CD14-positive monocyte (primary cell): ENCODE measurements at regions not wholly inside any gene's neighbourhood (a gene's known extent, or its start where the extent isn't known, plus 50 kb on each side); places are given as distances from the start of the nearest gene placed in this dataset.

Experiments used
- DNase-seq, 3 donors: peaks; one replicate each; pipeline ENCODE4 v3.0.0-alpha.2; 2011 to 2022
- H2AFZ ChIP-seq: 2 replicates; pipeline ENCODE4 v1.6.0; 2012; ENCODE audit warnings: mild to moderate bottlenecking, low read depth, low read length, inconsistent platforms; ENCODE audit not compliant: insufficient read depth, poor library complexity, severe bottlenecking
- H3K27ac ChIP-seq, 2 donors: 1 replicate in 1 of 2; 2 replicates in 1 of 2; pipeline ENCODE4 v1.5.1; 2012 to 2013; ENCODE audit warnings: low read length in 2 of 2, control low read depth in 1 of 2, inconsistent platforms in 1 of 2, low read depth in 1 of 2, mild to moderate bottlenecking in 1 of 2
- H3K27me3 ChIP-seq, 2 donors: one replicate each; pipeline versions ENCODE4 v1.6.0 to v1.6.1; 2011 to 2013; ENCODE audit warnings: low read length in 2 of 2; ENCODE audit not compliant: control insufficient read depth in 2 of 2, insufficient read depth in 2 of 2
- H3K36me3 ChIP-seq, 2 donors: replicated peaks in 1 of 2; 1 replicate in 1 of 2; 2 replicates in 1 of 2; pipeline versions ENCODE4 v1.5.1 to v1.6.1; 2012 to 2013; ENCODE audit warnings: low read length in 2 of 2, control low read depth in 1 of 2, inconsistent platforms in 1 of 2, mild to moderate bottlenecking in 1 of 2; ENCODE audit not compliant: insufficient read depth in 2 of 2, control insufficient read depth in 1 of 2
- H3K4me1 ChIP-seq, 2 donors: 1 replicate in 1 of 2; 2 replicates in 1 of 2; pipeline versions ENCODE4 v1.5.1 to v1.6.1; 2012 to 2013; ENCODE audit warnings: low read length in 2 of 2, control low read depth in 1 of 2, inconsistent platforms in 1 of 2, mild to moderate bottlenecking in 1 of 2, moderate library complexity in 1 of 2; ENCODE audit not compliant: insufficient read depth in 2 of 2, control insufficient read depth in 1 of 2
- H3K4me2 ChIP-seq: replicated peaks from 2 replicates; pipeline ENCODE3; 2012; ENCODE audit warnings: low read length, moderate library complexity, mild to moderate bottlenecking; ENCODE audit not compliant: poor library complexity, severe bottlenecking; ENCODE audit errors: extremely low read depth
- H3K4me3 ChIP-seq, 3 experiments: fragments of 200-600 bp in 1 of 3; sonication (generic) in 1 of 3; replicated peaks in 1 of 3; 1 replicate in 2 of 3; 2 replicates in 1 of 3; pipeline ENCODE4 v1.5.1; 2011 to 2013; ENCODE audit warnings: low read length in 3 of 3, mild to moderate bottlenecking in 3 of 3, control low read depth in 2 of 3, low read depth in 2 of 3, inconsistent platforms in 1 of 3, moderate library complexity in 1 of 3
- H3K79me2 ChIP-seq: 2 replicates; pipeline ENCODE4 v1.6.0; 2012; ENCODE audit warnings: mild to moderate bottlenecking, control low read depth, inconsistent platforms, low read length, moderate library complexity; ENCODE audit not compliant: insufficient read depth
- H3K9ac ChIP-seq: 2 replicates; pipeline ENCODE4 v1.6.0; 2017; ENCODE audit warnings: low read length, mild to moderate bottlenecking; ENCODE audit not compliant: insufficient read depth, poor library complexity, severe bottlenecking
- H3K9me3 ChIP-seq, 2 donors: replicated peaks in 1 of 2; 1 replicate in 1 of 2; 2 replicates in 1 of 2; pipeline versions ENCODE4 v1.5.1 to v1.6.1; 2012 to 2013; ENCODE audit warnings: low read length in 2 of 2, control low read depth in 1 of 2; ENCODE audit not compliant: control insufficient read depth in 1 of 2, insufficient read depth in 1 of 2
- H4K20me1 ChIP-seq: 2 replicates; pipeline ENCODE4 v1.6.0; 2012; ENCODE audit warnings: mild to moderate bottlenecking, low read length, control low read depth, moderate library complexity; ENCODE audit not compliant: insufficient read depth
- H3K27ac Mint-ChIP-seq, 7 donors: one replicate each; pipeline ENCODE4 v1.8.0; 2020; ENCODE audit warnings: mild to moderate bottlenecking in 7 of 7, mixed read lengths in 7 of 7, moderate library complexity in 6 of 7, inconsistent platforms in 2 of 7
- H3K27me3 Mint-ChIP-seq, 3 donors: one replicate each; pipeline ENCODE4 v1.8.0; 2021 to 2022; ENCODE audit warnings: low read depth in 3 of 3, mild to moderate bottlenecking in 3 of 3, mixed read lengths in 3 of 3, moderate library complexity in 3 of 3, inconsistent platforms in 1 of 3
- H3K36me3 Mint-ChIP-seq, 2 donors: one replicate each; pipeline ENCODE4 v1.8.0; 2020; ENCODE audit warnings: mixed read lengths in 2 of 2, inconsistent platforms in 1 of 2, mild to moderate bottlenecking in 1 of 2
- H3K4me1 Mint-ChIP-seq: one replicate; pipeline ENCODE4 v1.8.0; 2020; ENCODE audit warnings: mild to moderate bottlenecking, mixed read lengths
- H3K4me3 Mint-ChIP-seq, 2 donors: one replicate each; pipeline ENCODE4 v1.8.0; 2020; ENCODE audit warnings: mild to moderate bottlenecking in 2 of 2, mixed read lengths in 2 of 2, moderate library complexity in 1 of 2
- H3K9me3 Mint-ChIP-seq, 7 donors: one replicate each; pipeline ENCODE4 v1.8.0; 2020 to 2022; ENCODE audit warnings: mixed read lengths in 7 of 7, mild to moderate bottlenecking in 6 of 7, moderate library complexity in 6 of 7, inconsistent platforms in 2 of 7
- WGBS: methylation state at CpG from one replicate; pipeline ENCODE4 v1.1.5; 2013; ENCODE audit warnings: missing lambda C conversion rate; ENCODE audit not compliant: insufficient coverage; 5-methylcytosine and 5-hydroxymethylcytosine counted together
- intact Hi-C, 2 donors: fragments of 100-400 bp; cut with micrococcal nuclease; formaldehyde crosslinking; loops; one replicate each; pipeline versions ENCODE4 v1.15.0 to v1.15.1; 2023
- TF ChIP-seq, protein P1 (sequence below): fragments of 200-600 bp; IDR thresholded peaks from one replicate; pipeline ENCODE4 v1.8.0; 2022; ENCODE audit warnings: antibody characterized with exemption, mild to moderate bottlenecking

DNA sequence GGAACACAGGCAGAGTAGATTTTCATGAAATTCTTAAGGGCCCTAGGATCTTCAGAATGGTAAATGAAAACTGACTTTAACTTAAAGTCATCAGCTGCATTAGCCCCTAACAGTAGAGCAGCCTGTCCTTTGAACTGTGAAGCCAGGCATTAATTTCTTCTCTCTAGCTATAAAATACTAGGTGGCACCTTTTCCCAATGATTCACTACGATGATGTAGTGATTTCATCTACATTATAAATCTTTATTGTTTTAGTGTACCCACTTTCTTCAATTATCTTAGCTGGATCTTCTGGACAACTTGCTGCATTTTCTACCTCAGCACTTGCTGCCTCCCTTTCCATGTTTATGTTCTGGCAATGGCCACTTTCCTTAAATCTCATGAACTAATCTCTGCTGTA lies 290.5 kb downstream of the NOL4 start:
- Mint-ChIP-seq H3K27me3 (no peaks in the 10 kb centered on the region), H3K4me1 (no peaks in the 10 kb centered on the region), H3K27ac (no peak overlapping the region), H3K36me3 (no peaks in the 10 kb centered on the region), H3K9me3 (peaks cover 0 to 4% (median 0%) of the 10 kb centered on the region in 7 donors), H3K4me3 (no peak overlapping the region)
- Histone ChIP-seq H2AFZ (no peak overlapping the region), H4K20me1 (no peaks in the 10 kb centered on the region), H3K27ac (no peak overlapping the region), H3K27me3 (no peaks in the 10 kb centered on the region), H3K4me1 (no peaks in the 10 kb centered on the region), H3K9me3 (no peaks in the 10 kb centered on the region), H3K36me3 (no peaks in the 10 kb centered on the region), H3K9ac (no peak overlapping the region), H3K4me2 (no peak overlapping the region), H3K79me2 (no peaks in the 10 kb centered on the region), H3K4me3 (no peak overlapping the region)
- intact Hi-C loops: no loop called here
- TF ChIP-seq, protein P1, sequence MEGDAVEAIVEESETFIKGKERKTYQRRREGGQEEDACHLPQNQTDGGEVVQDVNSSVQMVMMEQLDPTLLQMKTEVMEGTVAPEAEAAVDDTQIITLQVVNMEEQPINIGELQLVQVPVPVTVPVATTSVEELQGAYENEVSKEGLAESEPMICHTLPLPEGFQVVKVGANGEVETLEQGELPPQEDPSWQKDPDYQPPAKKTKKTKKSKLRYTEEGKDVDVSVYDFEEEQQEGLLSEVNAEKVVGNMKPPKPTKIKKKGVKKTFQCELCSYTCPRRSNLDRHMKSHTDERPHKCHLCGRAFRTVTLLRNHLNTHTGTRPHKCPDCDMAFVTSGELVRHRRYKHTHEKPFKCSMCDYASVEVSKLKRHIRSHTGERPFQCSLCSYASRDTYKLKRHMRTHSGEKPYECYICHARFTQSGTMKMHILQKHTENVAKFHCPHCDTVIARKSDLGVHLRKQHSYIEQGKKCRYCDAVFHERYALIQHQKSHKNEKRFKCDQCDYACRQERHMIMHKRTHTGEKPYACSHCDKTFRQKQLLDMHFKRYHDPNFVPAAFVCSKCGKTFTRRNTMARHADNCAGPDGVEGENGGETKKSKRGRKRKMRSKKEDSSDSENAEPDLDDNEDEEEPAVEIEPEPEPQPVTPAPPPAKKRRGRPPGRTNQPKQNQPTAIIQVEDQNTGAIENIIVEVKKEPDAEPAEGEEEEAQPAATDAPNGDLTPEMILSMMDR: no peak
- DNase-seq: no peak
- WGBS: no CpG with 5 or more reads among the region's 1 CpG

DNA sequence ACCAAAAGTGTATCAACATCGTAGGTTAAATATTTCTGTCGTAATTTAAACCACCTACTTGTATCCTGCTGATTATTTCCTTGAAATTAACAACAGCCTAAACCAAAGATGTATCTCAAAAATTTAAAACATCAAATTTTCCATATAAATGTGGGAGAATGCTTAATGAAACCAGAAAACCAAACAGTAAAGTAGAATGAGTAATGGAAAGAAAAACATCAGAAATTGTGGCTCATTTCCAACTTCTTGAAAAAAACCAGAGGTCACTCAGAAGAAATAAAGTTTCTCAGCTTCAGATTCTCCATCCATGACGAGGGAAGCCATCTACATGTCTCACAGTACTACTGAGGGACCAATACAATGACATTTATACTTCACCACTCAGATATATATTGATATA lies 296.5 kb downstream of the NOL4 start:
- peaks cover 0 to 5% (median 0%) of the 10 kb centered on the region in 7 donors for H3K9me3 Mint-ChIP-seq
- DNase-seq: no peak
- intact Hi-C loops: no loop called here
- H3K9ac ChIP-seq: no peak overlapping the region
- TF ChIP-seq, protein P1: no peak
- H3K4me1 Mint-ChIP-seq: no peaks in the 10 kb centered on the region
- no peaks in the 10 kb centered on the region for H3K27me3 ChIP-seq
- H3K27ac Mint-ChIP-seq: no peak overlapping the region
- no peaks in the 10 kb centered on the region for H3K4me1 ChIP-seq
- no peak overlapping the region for H3K27ac ChIP-seq
- H3K36me3 Mint-ChIP-seq: no peaks in the 10 kb centered on the region
- H3K36me3 ChIP-seq: no peaks in the 10 kb centered on the region
- no peaks in the 10 kb centered on the region for H4K20me1 ChIP-seq
- no peak overlapping the region for H3K4me2 ChIP-seq
- no peak overlapping the region for H2AFZ ChIP-seq
- no peaks in the 10 kb centered on the region for H3K9me3 ChIP-seq
- WGBS: no CpG with 5 or more reads among the region's 3 CpGs
- H3K27me3 Mint-ChIP-seq: no peaks in the 10 kb centered on the region
- H3K4me3 ChIP-seq: no peak overlapping the region
- H3K4me3 Mint-ChIP-seq: no peak overlapping the region
- H3K79me2 ChIP-seq: no peaks in the 10 kb centered on the region
